RPMI7951 (cell line): ENCODE measurements at regions not wholly inside any gene's neighbourhood (a gene's known extent, or its start where the extent isn't known, plus 50 kb on each side); places are given as distances from the start of the nearest gene placed in this dataset.

Experiments
- DNase-seq: peaks from one replicate; pipeline ENCODE4 v3.0.0-alpha.2; 2012; ENCODE audit warnings: low read depth

GRCh38 chr2:239765076-239765845 lies 259.9 kb downstream of the NDUFA10 start:
- DNase-seq = no peak

GRCh38 chr2:239763433-239764097 lies 261.6 kb downstream of the NDUFA10 start:
- peak; percentile 14 for DNase-seq

- peak; percentile 8 for DNase-seq
Observed at GRCh38 chr2:239762655-239763269, 262.4 kb downstream of the NDUFA10 start.

GRCh38 chr2:239762106-239762505 lies 263.0 kb downstream of the NDUFA10 start:
- no peak for DNase-seq

GRCh38 chr2:239760596-239760995 lies 264.5 kb downstream of the NDUFA10 start:
- no peak for DNase-seq

- DNase-seq = peak; percentile 60
Observed at GRCh38 chr2:239758279-239758877, 266.8 kb downstream of the NDUFA10 start.

- peak; percentile 42 for DNase-seq
Observed at GRCh38 chr2:239756790-239757760, 268.1 kb downstream of the NDUFA10 start.

GRCh38 chr2:239756031-239756789 lies 268.9 kb downstream of the NDUFA10 start:
- no peak for DNase-seq

GRCh38 chr2:239753401-239753837 lies 271.7 kb downstream of the NDUFA10 start:
- DNase-seq = no peak

- DNase-seq = no peak
Observed at GRCh38 chr2:239752951-239753350, 272.2 kb downstream of the NDUFA10 start.

GRCh38 chr2:239751679-239752355 lies 273.3 kb downstream of the NDUFA10 start:
- DNase-seq = no peak

GRCh38 chr2:239750929-239751678 lies 274.0 kb downstream of the NDUFA10 start:
- no peak for DNase-seq

GRCh38 chr2:239750045-239750835 lies 274.9 kb downstream of the NDUFA10 start:
- DNase-seq = no peak

- DNase-seq = no peak
Observed at GRCh38 chr2:239749272-239749873, 275.8 kb downstream of the NDUFA10 start.

GRCh38 chr2:239748811-239749210 lies 276.3 kb downstream of the NDUFA10 start:
- DNase-seq = no peak

- DNase-seq = no peak
Observed at GRCh38 chr2:239747771-239748170, 277.4 kb downstream of the NDUFA10 start.

GRCh38 chr2:239747274-239747673 lies 277.9 kb downstream of the NDUFA10 start:
- DNase-seq = no peak
